ENCODE measurements at regions not wholly inside any gene's neighbourhood (a gene's known extent, or its start where the extent isn't known, plus 50 kb on each side); places are given as distances from the start of the nearest gene placed in this dataset.
"Not testable (repeated sequence)": the region's sequence is repeated elsewhere in the genome, so short reads cannot be mapped to it uniquely, and the experiment has no call there.

GRCh38 chr10:123270221-123270620, 116.0 kb downstream of the BUB3 start:
- DNase-seq (ENCODE audit: low spot score): no peak

- DNase-seq (ENCODE audit: low spot score): no peak
These were observed 116.6 kb downstream of the BUB3 start for GRCh38 chr10:123270806-123271205.

GRCh38 chr10:123272171-123272570, 118.0 kb downstream of the BUB3 start:
- DNase-seq (ENCODE audit: low spot score): no peak

GRCh38 chr10:123274306-123275135, 120.3 kb downstream of the BUB3 start:
- no peak for DNase-seq (ENCODE audit: low spot score)

GRCh38 chr10:123275136-123275564, 120.9 kb downstream of the BUB3 start:
- DNase-seq (ENCODE audit: low spot score): no peak

GRCh38 chr10:123278445-123278844, 124.2 kb downstream of the BUB3 start:
- no peak for DNase-seq (ENCODE audit: low spot score)

- DNase-seq (ENCODE audit: low spot score): not testable (repeated sequence)
These were observed 129.2 kb downstream of the BUB3 start for GRCh38 chr10:123283371-123283770.

- no peak for DNase-seq (ENCODE audit: low spot score)
These were observed 129.8 kb downstream of the BUB3 start for GRCh38 chr10:123284022-123284421.

- DNase-seq (ENCODE audit: low spot score): no peak
These were observed 133.5 kb downstream of the BUB3 start for GRCh38 chr10:123287594-123288247.

GRCh38 chr10:123289432-123289831, 135.2 kb downstream of the BUB3 start:
- no peak for DNase-seq (ENCODE audit: low spot score)

- no peak for DNase-seq (ENCODE audit: low spot score)
These were observed 139.9 kb downstream of the BUB3 start for GRCh38 chr10:123294109-123294508.

- no peak for DNase-seq (ENCODE audit: low spot score)
These were observed 140.7 kb downstream of the BUB3 start for GRCh38 chr10:123294886-123295285.

GRCh38 chr10:123295644-123296043, 141.4 kb downstream of the BUB3 start:
- no peak for DNase-seq (ENCODE audit: low spot score)

GRCh38 chr10:123297175-123297574, 143.0 kb downstream of the BUB3 start:
- DNase-seq (ENCODE audit: low spot score): no peak

GRCh38 chr10:123298583-123298982, 144.4 kb downstream of the BUB3 start:
- DNase-seq (ENCODE audit: low spot score): no peak

GRCh38 chr10:123299598-123299997, 145.4 kb downstream of the BUB3 start:
- no peak for DNase-seq (ENCODE audit: low spot score)

GRCh38 chr10:123301077-123301857, 147.1 kb downstream of the BUB3 start:
- peak; percentile 89 for DNase-seq (ENCODE audit: low spot score)

- DNase-seq (ENCODE audit: low spot score): no peak
These were observed 149.6 kb downstream of the BUB3 start for GRCh38 chr10:123303581-123304337.

- DNase-seq (ENCODE audit: low spot score): no peak
These were observed 151.5 kb downstream of the BUB3 start for GRCh38 chr10:123305671-123306070.

- no peak for DNase-seq (ENCODE audit: low spot score)
These were observed 152.1 kb downstream of the BUB3 start for GRCh38 chr10:123306290-123306689.

- no peak for DNase-seq (ENCODE audit: low spot score)
These were observed 155.5 kb downstream of the BUB3 start for GRCh38 chr10:123309731-123310130.

- DNase-seq (ENCODE audit: low spot score): no peak
These were observed 162.6 kb downstream of the BUB3 start for GRCh38 chr10:123316776-123317175.
